Panc1 (cell line): ENCODE measurements at regions not wholly inside any gene's neighbourhood (a gene's known extent, or its start where the extent isn't known, plus 50 kb on each side); places are given as distances from the start of the nearest gene placed in this dataset.

ENCODE experiments used
- CTCF ChIP-seq: fragments of 450-650 bp; IDR thresholded peaks from 2 replicates; pipeline ENCODE4 v1.5.1; 2017; ENCODE audit warnings: mild to moderate bottlenecking
- POLR2AphosphoS5 ChIP-seq: IDR thresholded peaks from 2 replicates; pipeline ENCODE4 v1.6.1; 2012; ENCODE audit warnings: mild to moderate bottlenecking, low read depth, low read length, moderate library complexity
- TCF7L2 ChIP-seq: IDR thresholded peaks from 2 replicates; pipeline ENCODE4 v1.6.1; 2011; ENCODE audit warnings: mild to moderate bottlenecking, low read depth, low read length, inconsistent platforms

GRCh38 chr5:8949908-8950307 is 596.0 kb downstream of the SEMA5A start:
- TF ChIP-seq CTCF (no peak), POLR2AphosphoS5 (no peak), TCF7L2 (no peak)
